Neural cell (in vitro differentiated cells): ENCODE measurements at regions not wholly inside any gene's neighbourhood (a gene's known extent, or its start where the extent isn't known, plus 50 kb on each side); places are given as distances from the start of the nearest gene placed in this dataset.

Source experiments
- H2AFZ ChIP-seq: fragments of 200-600, 300-800 bp; sonication (generic), shearing (Covaris generic); 2 replicates; pipeline ENCODE4 v1.6.0; 2014; ENCODE audit warnings: low read depth, mild to moderate bottlenecking, antibody characterized with exemption, low read length, moderate library complexity
- H3F3A ChIP-seq: fragments of 200-600 bp; shearing (Covaris generic); 2 replicates; pipeline ENCODE4 v1.6.1; 2016; ENCODE audit warnings: mild to moderate bottlenecking, moderate library complexity, mixed read lengths, antibody characterized with exemption, low read length; ENCODE audit not compliant: insufficient read depth, poor library complexity, severe bottlenecking
- H3K27ac ChIP-seq: fragments of 200-600, 300-800 bp; sonication (generic), shearing (Covaris generic); 2 replicates; pipeline ENCODE4 v1.5.1; 2014; ENCODE audit warnings: mild to moderate bottlenecking, low read length, moderate library complexity
- H3K27me3 ChIP-seq: fragments of 300-800, 200-600 bp; sonication (generic), shearing (Covaris generic); 2 replicates; pipeline ENCODE4 v1.6.0; 2014; ENCODE audit warnings: mild to moderate bottlenecking, low read depth, low read length, moderate library complexity; ENCODE audit not compliant: insufficient read depth
- H3K36me3 ChIP-seq: fragments of 300-800, 200-600 bp; sonication (generic), shearing (Covaris generic); 2 replicates; pipeline ENCODE4 v1.5.1; 2014; ENCODE audit warnings: mild to moderate bottlenecking, antibody characterized with exemption, low read length, moderate library complexity; ENCODE audit not compliant: insufficient read depth
- H3K4me2 ChIP-seq: fragments of 300-800, 200-600 bp; sonication (generic), shearing (Covaris generic); 2 replicates; pipeline ENCODE4 v1.6.0; 2014; ENCODE audit warnings: mild to moderate bottlenecking, low read length
- H3K4me3 ChIP-seq: fragments of 300-800, 200-600 bp; sonication (generic), shearing (Covaris generic); 2 replicates; pipeline ENCODE4 v1.5.1; 2014; ENCODE audit warnings: mild to moderate bottlenecking, low read length, moderate library complexity
- H3K79me2 ChIP-seq: fragments of 200-600 bp; shearing (Covaris generic); replicated peaks from 2 replicates; pipeline ENCODE4 v1.6.0; 2014; ENCODE audit warnings: mild to moderate bottlenecking, low read length, moderate library complexity; ENCODE audit not compliant: insufficient read depth
- H3K9ac ChIP-seq: fragments of 300-800, 200-600 bp; sonication (generic), shearing (Covaris generic); 2 replicates; pipeline ENCODE4 v1.6.1; 2016; ENCODE audit warnings: mild to moderate bottlenecking, low read length, mixed read lengths
- H3K9me2 ChIP-seq: fragments of 200-600 bp; shearing (Covaris generic); 2 replicates; pipeline ENCODE4 v1.6.1; 2016; ENCODE audit warnings: mild to moderate bottlenecking, low read length, mixed read lengths; ENCODE audit not compliant: insufficient read depth
- H3K9me3 ChIP-seq: fragments of 200-600, 300-800 bp; sonication (generic), shearing (Covaris generic); 2 replicates; pipeline ENCODE4 v1.6.1; 2016; ENCODE audit warnings: mild to moderate bottlenecking, mixed run types, low read length, moderate library complexity, mixed read lengths
- H4K20me1 ChIP-seq: fragments of 200-600 bp; shearing (Covaris generic); 2 replicates; pipeline ENCODE4 v1.6.1; 2016; ENCODE audit warnings: mild to moderate bottlenecking, mixed run types; ENCODE audit not compliant: insufficient read depth
- CTCF ChIP-seq: fragments of 450-650 bp; IDR thresholded peaks from 2 replicates; pipeline ENCODE4 v1.5.1; 2014; ENCODE audit warnings: antibody characterized with exemption, mild to moderate bottlenecking, moderate library complexity; ENCODE audit not compliant: poor library complexity, severe bottlenecking
- EP300 ChIP-seq: fragments of 450-650 bp; conservative IDR thresholded peaks from 2 replicates; pipeline ENCODE4 v1.6.1; 2014; ENCODE audit warnings: antibody characterized with exemption, mild to moderate bottlenecking, moderate library complexity; ENCODE audit not compliant: poor library complexity, severe bottlenecking
- EZH2 ChIP-seq: fragments of 200-600, 300-800 bp; shearing (Covaris generic), sonication (generic); IDR thresholded peaks from 2 replicates; pipeline ENCODE4 v1.6.1; 2014; ENCODE audit warnings: antibody characterized with exemption, low read length, borderline replicate concordance, mild to moderate bottlenecking; ENCODE audit not compliant: insufficient read depth, poor library complexity, severe bottlenecking
- MXI1 ChIP-seq: fragments of 450-650 bp; conservative IDR thresholded peaks from 2 replicates; pipeline ENCODE4 v1.6.1; 2014; ENCODE audit warnings: antibody characterized with exemption, mild to moderate bottlenecking; ENCODE audit not compliant: poor library complexity, severe bottlenecking
- POLR2AphosphoS5 ChIP-seq: IDR thresholded peaks from 2 replicates; pipeline ENCODE4 v1.6.1; 2012
- RAD21 ChIP-seq: fragments of 450-650 bp; conservative IDR thresholded peaks from 2 replicates; pipeline ENCODE4 v1.6.1; 2014; ENCODE audit warnings: antibody characterized with exemption, mild to moderate bottlenecking, moderate library complexity
- REST ChIP-seq: IDR thresholded peaks from 2 replicates; pipeline ENCODE4 v1.6.1; 2012; ENCODE audit warnings: borderline replicate concordance
- SMC3 ChIP-seq: fragments of 450-650 bp; conservative IDR thresholded peaks from 2 replicates; pipeline ENCODE4 v1.6.1; 2014; ENCODE audit warnings: antibody characterized with exemption, mild to moderate bottlenecking, moderate library complexity; ENCODE audit not compliant: poor library complexity
- TAF1 ChIP-seq: IDR thresholded peaks from 2 replicates; pipeline ENCODE4 v1.6.1; 2012; ENCODE audit warnings: low read depth

GRCh38 chr11:112336356-112336886, 75.8 kb upstream of the PLET1 start:
- Histone ChIP-seq H3K4me2 (no peak overlapping the region), H3K27ac (no peak overlapping the region), H3K9me3 (no peaks in the 10 kb centered on the region), H3K36me3 (no peaks in the 10 kb centered on the region), H3K79me2 (no peaks in the 10 kb centered on the region), H3F3A (no peaks in the 10 kb centered on the region), H3K27me3 (no peaks in the 10 kb centered on the region), H3K4me3 (no peak overlapping the region), H2AFZ (no peak overlapping the region), H4K20me1 (no peaks in the 10 kb centered on the region), H3K9ac (no peak overlapping the region), H3K9me2 (no peaks in the 10 kb centered on the region)
- no peak for TF ChIP-seq POLR2AphosphoS5
- TF ChIP-seq REST = no peak
- TF ChIP-seq CTCF = no peak
- TF ChIP-seq EZH2 = no peak
- TF ChIP-seq TAF1 = no peak
- no peak for TF ChIP-seq EP300
- no peak for TF ChIP-seq SMC3
- TF ChIP-seq RAD21 = no peak
- no peak for TF ChIP-seq MXI1

GRCh38 chr11:112339566-112339965, 78.9 kb upstream of the PLET1 start:
- no peaks in the 10 kb centered on the region for H4K20me1 ChIP-seq
- H3K4me2 ChIP-seq = no peak overlapping the region
- no peaks in the 10 kb centered on the region for H3K9me3 ChIP-seq
- H3F3A ChIP-seq = no peaks in the 10 kb centered on the region
- no peaks in the 10 kb centered on the region for H3K9me2 ChIP-seq
- no peak overlapping the region for H3K27ac ChIP-seq
- no peak overlapping the region for H2AFZ ChIP-seq
- H3K79me2 ChIP-seq = no peaks in the 10 kb centered on the region
- H3K4me3 ChIP-seq = no peak overlapping the region
- no peaks in the 10 kb centered on the region for H3K36me3 ChIP-seq
- no peak overlapping the region for H3K9ac ChIP-seq
- no peaks in the 10 kb centered on the region for H3K27me3 ChIP-seq
- TF ChIP-seq SMC3 (no peak), EP300 (no peak), RAD21 (no peak), POLR2AphosphoS5 (no peak)
